Esophagus muscularis mucosa (tissue), 3 donors: ENCODE measurements at regions not wholly inside any gene's neighbourhood (a gene's known extent, or its start where the extent isn't known, plus 50 kb on each side); places are given as distances from the start of the nearest gene placed in this dataset.

Source experiments
- CTCF ChIP-seq, 3 experiments: fragments of 200-600 bp in 2 of 3; fragments of 450-650 bp in 1 of 3; sonication (generic) in 2 of 3; IDR thresholded peaks; one replicate each; pipeline ENCODE4 v1.5.1; 2017 to 2019; ENCODE audit warnings: antibody characterized with exemption in 3 of 3, mild to moderate bottlenecking in 2 of 3, moderate library complexity in 1 of 3
- POLR2A ChIP-seq: fragments of 450-650 bp; IDR thresholded peaks from one replicate; pipeline ENCODE4 v1.6.1; 2017; ENCODE audit warnings: antibody characterized with exemption, moderate library complexity, mild to moderate bottlenecking, low read depth

GRCh38 chr19:30281906-30282305 is 90.3 kb upstream of the ZNF536 start:
- no peak for TF ChIP-seq POLR2A
- TF ChIP-seq CTCF (IDR thresholded peaks at IDR 0.05), result no peak
